ENCODE measurements at regions not wholly inside any gene's neighbourhood (a gene's known extent, or its start where the extent isn't known, plus 50 kb on each side); places are given as distances from the start of the nearest gene placed in this dataset.

DNA sequence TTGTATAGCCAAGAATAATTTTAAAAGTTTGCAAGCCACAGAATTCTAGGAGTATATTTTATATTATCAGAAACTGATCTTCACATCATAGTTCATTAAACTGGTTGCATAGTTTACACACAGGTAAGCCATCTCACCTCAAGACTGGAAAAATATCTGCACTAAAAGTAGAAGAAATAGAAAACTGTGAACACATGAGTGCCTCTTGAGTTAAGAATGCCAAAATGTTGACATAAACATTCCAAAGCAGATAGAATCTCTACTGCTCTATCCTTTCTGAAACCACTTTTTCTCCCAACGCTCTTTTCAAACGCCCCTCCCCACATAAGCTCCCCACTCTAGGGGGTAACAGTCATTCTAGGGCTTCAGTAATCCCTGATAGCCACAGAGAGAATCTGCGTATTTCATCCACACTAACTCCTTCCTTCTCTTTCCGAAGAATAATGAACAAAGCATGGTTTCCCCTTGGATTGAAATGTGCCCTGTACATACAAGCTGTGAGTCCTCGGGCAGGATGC, 201.5 kb downstream of the IRS2 start:
- in situ Hi-C loops (cut with HindIII; ENCODE audit: low pct_unique_long_range_greater_than_20kb, low sequenced_read_pairs): no loop called here
- no peak for DNase-seq (ENCODE audit: low read depth, low spot score)

DNA sequence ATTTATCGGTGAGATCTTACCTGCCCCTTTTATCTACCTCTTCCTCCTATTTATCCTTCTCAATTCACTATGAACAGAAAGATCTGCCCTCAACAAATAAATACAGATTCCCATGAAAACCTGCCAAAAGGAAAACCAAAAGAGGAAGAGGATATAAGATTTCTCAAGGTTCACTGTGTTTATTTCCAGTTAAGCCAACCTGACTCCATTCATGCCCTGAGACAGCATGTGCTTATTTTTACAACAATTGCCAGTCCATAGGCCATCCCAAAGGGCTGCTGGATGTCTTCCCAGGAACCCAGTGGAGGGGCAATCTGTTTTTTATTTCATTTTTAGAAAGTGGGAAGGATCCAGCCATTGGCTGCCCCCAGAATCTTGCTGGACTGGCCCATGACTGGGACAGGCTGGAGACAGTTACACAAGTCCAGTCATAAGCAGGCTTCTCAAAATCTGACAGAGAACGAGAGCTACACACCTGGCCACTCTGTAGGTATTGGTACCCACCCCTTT, 209.1 kb downstream of the IRS2 start:
- in situ Hi-C loops (cut with HindIII; ENCODE audit: low pct_unique_long_range_greater_than_20kb, low sequenced_read_pairs): no loop called here
- DNase-seq (ENCODE audit: low read depth, low spot score): no peak

- no peak for DNase-seq (ENCODE audit: low read depth, low spot score)
- in situ Hi-C loops (cut with HindIII; ENCODE audit: low pct_unique_long_range_greater_than_20kb, low sequenced_read_pairs): no loop called here
Observed at GRCh38 chr13:109576331-109576813, 210.0 kb downstream of the IRS2 start.

DNA sequence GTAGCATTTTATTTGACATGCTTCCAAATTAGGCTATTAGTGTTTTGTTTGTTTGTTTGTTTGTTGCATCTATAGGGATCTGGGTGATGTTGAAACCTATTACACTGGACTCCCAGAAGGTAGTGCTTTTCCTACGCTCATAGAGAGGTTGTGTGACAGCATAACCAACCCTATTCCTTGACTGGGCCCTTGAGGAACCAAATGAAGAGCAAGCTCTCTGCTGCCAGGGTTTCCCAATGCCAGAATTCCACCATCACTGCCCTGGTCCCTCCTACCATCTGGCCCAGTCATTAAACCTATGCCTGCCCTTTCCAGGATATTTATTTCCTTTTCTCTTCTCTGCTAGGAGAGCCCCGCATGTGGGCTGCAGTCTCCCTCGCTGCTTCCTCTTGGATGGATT, 210.6 kb downstream of the IRS2 start:
- no peak for DNase-seq (ENCODE audit: low read depth, low spot score)
- in situ Hi-C loops (cut with HindIII; ENCODE audit: low pct_unique_long_range_greater_than_20kb, low sequenced_read_pairs): no loop called here

DNA sequence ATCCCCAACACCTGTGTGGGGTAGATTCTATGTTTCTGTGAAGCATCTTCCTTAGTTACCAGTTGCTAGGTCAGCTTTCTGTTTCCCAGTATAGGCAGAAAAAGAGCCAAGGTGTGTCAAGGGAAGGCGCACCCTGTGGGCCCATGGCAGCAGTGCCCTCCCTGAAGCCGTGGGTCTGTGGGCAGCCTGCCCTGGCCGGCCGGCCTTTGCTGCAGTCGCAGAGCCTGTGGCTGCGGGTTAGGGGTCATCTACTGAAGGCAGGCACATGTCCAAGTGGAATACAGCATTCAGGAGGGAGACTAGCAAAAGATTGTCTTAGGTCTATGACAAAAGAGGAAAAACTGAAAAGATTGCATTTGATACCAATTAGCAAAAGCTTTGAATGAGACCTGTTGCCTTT, 214.0 kb downstream of the IRS2 start:
- in situ Hi-C loops (cut with HindIII; ENCODE audit: low pct_unique_long_range_greater_than_20kb, low sequenced_read_pairs): no loop called here

DNA sequence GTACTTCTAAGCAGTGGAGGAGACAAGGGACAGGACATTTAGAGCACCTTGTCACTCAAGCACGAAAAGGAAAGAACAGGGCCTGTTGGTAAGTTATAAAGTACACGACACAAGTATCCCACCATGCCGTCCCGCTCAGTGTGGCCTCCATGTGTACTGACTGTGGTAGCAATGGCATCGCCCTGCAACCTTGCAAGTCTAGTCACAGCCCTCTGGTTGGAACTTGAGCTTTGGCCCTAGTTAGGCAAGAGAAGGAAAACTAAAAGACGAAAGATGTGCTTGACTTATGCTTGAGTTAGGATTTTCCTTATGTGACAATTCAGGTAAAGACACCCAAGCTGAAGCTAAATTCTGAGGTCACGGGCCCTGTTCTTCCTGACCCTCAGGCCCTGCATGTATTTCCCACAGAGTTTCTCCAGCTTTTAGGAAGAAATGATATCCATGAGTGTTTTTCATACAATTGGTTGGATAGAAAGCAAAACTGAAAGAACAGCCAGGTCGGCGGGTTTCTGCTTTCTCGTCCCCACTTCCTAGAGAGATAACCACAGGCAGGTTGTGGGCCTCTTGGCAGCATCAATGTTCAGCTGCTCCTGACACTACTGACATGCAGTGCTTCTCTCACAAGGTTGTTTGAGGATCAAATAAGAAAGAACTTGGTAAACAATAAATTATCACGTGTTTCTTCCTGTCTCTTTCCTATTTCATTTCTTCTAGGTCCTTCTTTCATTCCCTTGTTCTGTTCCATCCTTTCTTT, 216.2 kb downstream of the IRS2 start:
- in situ Hi-C loops (cut with HindIII; ENCODE audit: low pct_unique_long_range_greater_than_20kb, low sequenced_read_pairs): no loop called here
- DNase-seq (ENCODE audit: low read depth, low spot score): no peak

More for the DNA sequence above, 214.0 kb downstream of the IRS2 start:
- no peak for DNase-seq (ENCODE audit: low read depth, low spot score)

GRCh38 chr13:109568339-109568818, 218.0 kb downstream of the IRS2 start:
- in situ Hi-C loops (cut with HindIII; ENCODE audit: low pct_unique_long_range_greater_than_20kb, low sequenced_read_pairs): no loop called here

GRCh38 chr13:109567315-109567714, 219.1 kb downstream of the IRS2 start:
- in situ Hi-C loops (cut with HindIII; ENCODE audit: low pct_unique_long_range_greater_than_20kb, low sequenced_read_pairs): no loop called here
- DNase-seq (ENCODE audit: low read depth, low spot score): no peak

More at GRCh38 chr13:109568339-109568818, 218.0 kb downstream of the IRS2 start:
- no peak for DNase-seq (ENCODE audit: low read depth, low spot score)

DNA sequence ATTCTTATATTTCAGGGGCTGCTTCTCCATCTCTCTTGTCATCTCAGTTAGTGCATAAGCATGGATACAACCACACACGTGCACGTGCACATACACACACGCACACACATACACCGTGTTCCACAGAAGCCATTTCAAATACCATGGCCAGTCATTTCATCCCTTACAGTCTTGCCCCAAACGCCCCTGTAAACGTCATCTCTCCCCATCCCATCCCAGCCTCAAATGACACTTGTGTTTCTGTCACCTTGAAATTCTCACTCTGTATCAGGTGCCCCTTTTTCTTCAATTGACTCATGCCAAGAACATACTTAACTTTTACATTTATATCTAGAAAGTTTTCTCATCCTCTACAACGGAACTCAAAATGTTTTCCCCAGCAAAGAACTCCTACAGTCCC, 220.5 kb downstream of the IRS2 start:
- in situ Hi-C loops (cut with HindIII; ENCODE audit: low pct_unique_long_range_greater_than_20kb, low sequenced_read_pairs): no loop called here
- no peak for DNase-seq (ENCODE audit: low read depth, low spot score)

GRCh38 chr13:109548374-109548773, 238.0 kb downstream of the IRS2 start:
- in situ Hi-C loops (cut with HindIII; ENCODE audit: low pct_unique_long_range_greater_than_20kb, low sequenced_read_pairs): no loop called here
- no peak for DNase-seq (ENCODE audit: low read depth, low spot score)

GRCh38 chr13:109547942-109548341, 238.4 kb downstream of the IRS2 start:
- in situ Hi-C loops (cut with HindIII; ENCODE audit: low pct_unique_long_range_greater_than_20kb, low sequenced_read_pairs): no loop called here

GRCh38 chr13:109545931-109546330, 240.5 kb downstream of the IRS2 start:
- in situ Hi-C loops (cut with HindIII; ENCODE audit: low pct_unique_long_range_greater_than_20kb, low sequenced_read_pairs): no loop called here
- no peak for DNase-seq (ENCODE audit: low read depth, low spot score)

More at GRCh38 chr13:109547942-109548341, 238.4 kb downstream of the IRS2 start:
- no peak for DNase-seq (ENCODE audit: low read depth, low spot score)

DNA sequence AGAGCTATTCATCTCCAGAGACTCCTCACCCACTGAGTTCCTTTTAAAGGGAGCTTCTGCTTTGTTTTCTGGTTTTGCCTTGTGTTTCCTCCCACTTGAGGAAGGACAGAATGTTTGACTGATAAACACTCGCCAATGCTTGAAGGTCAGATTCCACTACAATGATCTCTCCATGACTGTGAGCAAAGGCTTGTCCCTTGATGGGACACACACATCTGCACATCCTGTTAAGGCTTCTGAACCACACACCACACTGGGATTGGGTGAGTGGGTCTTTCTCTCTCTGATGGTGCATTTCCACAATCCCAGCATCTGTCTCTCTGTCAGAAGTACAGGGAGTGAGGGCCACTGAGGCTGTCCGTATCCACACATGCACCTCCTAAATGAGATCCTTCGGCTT, 245.3 kb downstream of the IRS2 start:
- in situ Hi-C loops (cut with HindIII; ENCODE audit: low pct_unique_long_range_greater_than_20kb, low sequenced_read_pairs): no loop called here
- DNase-seq (ENCODE audit: low read depth, low spot score): no peak

DNA sequence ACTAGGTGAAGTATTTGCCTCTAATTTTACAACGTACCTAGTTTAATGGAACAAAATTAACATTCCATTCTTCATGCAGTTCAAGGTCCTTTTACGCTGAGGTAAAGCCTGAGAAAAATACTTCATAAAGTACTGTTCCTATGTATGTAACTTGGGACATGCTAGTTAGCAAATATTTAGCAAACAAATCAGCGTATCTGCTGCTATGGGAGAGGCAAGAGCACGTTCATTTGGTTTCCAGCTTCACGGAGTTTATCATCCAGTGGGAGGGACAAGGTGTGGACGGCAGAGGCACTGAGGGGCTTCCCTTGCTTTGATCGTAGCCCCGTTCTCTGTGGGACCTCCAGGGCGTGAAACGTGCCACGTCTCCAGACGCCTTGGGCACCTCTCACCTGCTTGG, 248.8 kb downstream of the IRS2 start:
- DNase-seq (ENCODE audit: low read depth, low spot score): no peak
- in situ Hi-C loops (cut with HindIII; ENCODE audit: low pct_unique_long_range_greater_than_20kb, low sequenced_read_pairs): no loop called here

- in situ Hi-C loops (cut with HindIII; ENCODE audit: low pct_unique_long_range_greater_than_20kb, low sequenced_read_pairs): no loop called here
- DNase-seq (ENCODE audit: low read depth, low spot score): no peak
Observed at GRCh38 chr13:109533350-109533749, 253.0 kb downstream of the IRS2 start.

DNA sequence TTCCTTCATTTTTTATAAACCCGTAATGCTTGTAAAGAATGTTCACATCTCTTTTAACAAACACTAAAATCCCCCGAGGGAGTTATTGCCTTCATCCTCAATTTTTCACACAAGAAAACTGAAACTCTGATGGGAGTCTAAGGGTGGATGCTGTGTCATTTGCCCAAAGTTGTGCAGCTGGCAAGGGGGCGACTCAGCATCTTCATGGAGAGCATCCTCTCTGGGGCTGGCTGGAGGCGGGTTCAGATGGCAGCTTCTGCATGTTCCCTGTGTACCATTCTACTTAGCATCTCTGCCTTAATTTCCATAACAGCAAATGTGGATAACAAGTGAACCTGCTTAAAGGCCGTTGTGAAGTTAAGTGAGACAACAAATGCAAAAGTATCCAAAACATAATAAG, 256.4 kb downstream of the IRS2 start:
- no peak for DNase-seq (ENCODE audit: low read depth, low spot score)
- in situ Hi-C loops (cut with HindIII; ENCODE audit: low pct_unique_long_range_greater_than_20kb, low sequenced_read_pairs): no loop called here

DNA sequence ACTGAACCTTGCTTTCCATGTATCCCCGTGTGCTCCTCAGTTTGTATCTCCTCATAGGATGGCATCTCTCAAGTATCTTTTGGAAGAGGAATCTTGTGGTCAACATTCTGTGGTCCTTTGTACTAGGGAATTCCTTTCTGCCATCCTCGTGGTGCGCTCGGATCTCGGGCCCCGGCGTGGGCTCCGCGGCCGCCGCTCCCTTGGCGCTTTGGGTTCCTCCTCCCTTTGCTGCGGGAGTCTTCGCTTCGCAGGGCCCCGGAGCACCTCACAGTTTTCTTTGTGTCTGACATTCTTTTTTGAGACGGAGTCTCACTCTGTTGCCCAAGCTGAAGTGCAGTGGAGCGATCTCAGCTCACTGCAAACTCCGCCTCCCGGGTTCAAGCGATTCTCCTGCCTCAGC, 264.7 kb downstream of the IRS2 start:
- no peak for DNase-seq (ENCODE audit: low read depth, low spot score)
- in situ Hi-C loops (cut with HindIII; ENCODE audit: low pct_unique_long_range_greater_than_20kb, low sequenced_read_pairs): no loop called here

DNA sequence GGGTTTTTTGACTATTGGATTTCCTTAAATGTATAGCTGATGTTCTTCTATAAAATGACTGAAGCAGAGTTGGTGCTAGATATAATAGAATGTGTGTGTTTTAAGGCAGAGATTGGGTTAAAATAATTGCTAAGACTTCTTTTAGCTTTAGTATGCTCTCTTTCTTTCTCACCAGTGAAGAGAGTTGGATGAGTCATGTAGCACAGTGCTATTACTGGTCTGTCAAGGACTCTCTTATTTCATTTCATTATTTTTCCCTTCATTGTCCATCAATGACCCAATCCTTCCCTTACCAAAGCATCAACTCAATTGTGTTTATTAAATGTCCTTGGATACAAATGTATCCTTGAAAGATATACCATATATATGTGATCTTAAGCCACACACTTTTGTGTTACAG, 268.9 kb downstream of the IRS2 start:
- no peak for DNase-seq (ENCODE audit: low read depth, low spot score)
- in situ Hi-C loops (cut with HindIII; ENCODE audit: low pct_unique_long_range_greater_than_20kb, low sequenced_read_pairs): no loop called here

GRCh38 chr13:109516186-109516585, 270.2 kb downstream of the IRS2 start:
- in situ Hi-C loops (cut with HindIII; ENCODE audit: low pct_unique_long_range_greater_than_20kb, low sequenced_read_pairs): no loop called here

More at GRCh38 chr13:109516186-109516585, 270.2 kb downstream of the IRS2 start:
- no peak for DNase-seq (ENCODE audit: low read depth, low spot score)
